H9 (cell line): ENCODE measurements at regions not wholly inside any gene's neighbourhood (a gene's known extent, or its start where the extent isn't known, plus 50 kb on each side); places are given as distances from the start of the nearest gene placed in this dataset.

Source experiments
- DNase-seq: peaks from one replicate; pipeline ENCODE4 v3.0.0-alpha.2; 2017
- H2AFZ ChIP-seq: one replicate; pipeline ENCODE4 v1.6.1; 2013; ENCODE audit warnings: mild to moderate bottlenecking, low read length, control low read depth, moderate library complexity
- H2AK5ac ChIP-seq: 2 replicates; pipeline ENCODE4 v1.6.1; 2013; ENCODE audit warnings: low read length, control low read depth, mixed read lengths; ENCODE audit not compliant: insufficient read length
- H2BK120ac ChIP-seq: one replicate; pipeline ENCODE4 v1.6.1; 2013; ENCODE audit warnings: low read depth, mild to moderate bottlenecking, low read length, control low read depth, inconsistent platforms; ENCODE audit not compliant: poor library complexity, severe bottlenecking
- H2BK12ac ChIP-seq: 2 replicates; pipeline ENCODE4 v1.6.1; 2013; ENCODE audit warnings: low read length, control low read depth, mixed read lengths, low read depth; ENCODE audit not compliant: insufficient read length
- H2BK15ac ChIP-seq: 2 replicates; pipeline ENCODE4 v1.6.1; 2013; ENCODE audit warnings: low read depth, low read length, control low read depth
- H2BK20ac ChIP-seq: one replicate; pipeline ENCODE4 v1.6.1; 2013; ENCODE audit warnings: low read depth, mild to moderate bottlenecking, low read length, control low read depth, inconsistent platforms; ENCODE audit not compliant: poor library complexity, severe bottlenecking
- H2BK5ac ChIP-seq: 2 replicates; pipeline ENCODE4 v1.6.1; 2013; ENCODE audit warnings: low read length, control low read depth, mixed read lengths; ENCODE audit not compliant: insufficient read length
- H3K14ac ChIP-seq: 2 replicates; pipeline ENCODE4 v1.6.1; 2013; ENCODE audit warnings: low read length, control low read depth; ENCODE audit not compliant: insufficient read depth
- H3K18ac ChIP-seq: 2 replicates; pipeline ENCODE4 v1.6.1; 2013; ENCODE audit warnings: low read depth, mild to moderate bottlenecking, mixed read lengths, low read length, control low read depth; ENCODE audit not compliant: insufficient read length
- H3K23ac ChIP-seq: 2 replicates; pipeline ENCODE4 v1.6.1; 2013; ENCODE audit warnings: low read length, control low read depth, mixed read lengths, low read depth; ENCODE audit not compliant: insufficient read length
- H3K23me2 ChIP-seq: 2 replicates; pipeline ENCODE4 v1.6.1; 2013; ENCODE audit warnings: low read depth, mild to moderate bottlenecking, mixed read lengths, low read length, control low read depth; ENCODE audit not compliant: insufficient read length, poor library complexity, severe bottlenecking
- H3K27ac ChIP-seq: 2 replicates; pipeline ENCODE4 v1.5.1; 2013; ENCODE audit warnings: low read length, control low read depth, mixed read lengths, low read depth; ENCODE audit not compliant: insufficient read length
- H3K27me3 ChIP-seq: 2 replicates; pipeline ENCODE4 v1.6.1; 2013; ENCODE audit warnings: low read length, control low read depth, inconsistent platforms; ENCODE audit not compliant: insufficient read depth
- H3K4ac ChIP-seq: 2 replicates; pipeline ENCODE4 v1.6.1; 2013; ENCODE audit warnings: low read depth, mild to moderate bottlenecking, control low read depth, inconsistent platforms, low read length, moderate library complexity
- H3K4me1 ChIP-seq: 2 replicates; pipeline ENCODE4 v1.6.1; 2013; ENCODE audit warnings: low read length, control low read depth, inconsistent platforms; ENCODE audit not compliant: insufficient read depth
- H3K4me2 ChIP-seq: 2 replicates; pipeline ENCODE4 v1.6.1; 2013; ENCODE audit warnings: low read length, control low read depth, mixed read lengths; ENCODE audit not compliant: insufficient read length, insufficient read depth
- H3K56ac ChIP-seq: 2 replicates; pipeline ENCODE4 v1.6.1; 2013; ENCODE audit warnings: low read depth, mild to moderate bottlenecking, mixed read lengths, low read length, control low read depth; ENCODE audit not compliant: insufficient read length
- H3K79me1 ChIP-seq: 2 replicates; pipeline ENCODE4 v1.6.1; 2013; ENCODE audit warnings: low read depth, mild to moderate bottlenecking, moderate library complexity, low read length, control low read depth, inconsistent platforms; ENCODE audit not compliant: insufficient read depth, poor library complexity, severe bottlenecking
- H3K79me2 ChIP-seq: 2 replicates; pipeline ENCODE4 v1.6.1; 2013; ENCODE audit warnings: low read length, control low read depth, inconsistent platforms; ENCODE audit not compliant: insufficient read depth
- H3K9ac ChIP-seq: 2 replicates; pipeline ENCODE4 v1.6.1; 2013; ENCODE audit warnings: low read length, control low read depth, mixed read lengths; ENCODE audit not compliant: insufficient read length; ENCODE audit errors: extremely low read depth
- H3K9me3 ChIP-seq: one replicate; pipeline ENCODE4 v1.6.1; 2013; ENCODE audit warnings: low read depth, low read length, inconsistent platforms; ENCODE audit not compliant: control insufficient read depth
- H3T11ph ChIP-seq: one replicate; pipeline ENCODE4 v1.6.1; 2013; ENCODE audit warnings: mild to moderate bottlenecking, low read length, control low read depth, inconsistent platforms
- H4K20me1 ChIP-seq: one replicate; pipeline ENCODE4 v1.6.1; 2013; ENCODE audit not compliant: control insufficient read depth, insufficient read length, insufficient read depth
- H4K5ac ChIP-seq: 2 replicates; pipeline ENCODE4 v1.6.1; 2013; ENCODE audit warnings: low read depth, mild to moderate bottlenecking, mixed read lengths, low read length, control low read depth; ENCODE audit not compliant: insufficient read length
- H4K8ac ChIP-seq: replicated peaks from 2 replicates; pipeline ENCODE4 v1.6.1; 2013; ENCODE audit warnings: low read length, control low read depth, mixed read lengths, low read depth; ENCODE audit not compliant: insufficient read length
- H4K91ac ChIP-seq: 2 replicates; pipeline ENCODE4 v1.6.1; 2013; ENCODE audit warnings: low read depth, mild to moderate bottlenecking, moderate library complexity, mixed read lengths, low read length, control low read depth; ENCODE audit not compliant: insufficient read length
- H3K27ac Mint-ChIP-seq, 3 experiments: 2 replicates in 2 of 3; 3 replicates in 1 of 3; pipeline ENCODE4 v1.8.0; 2020 to 2021; ENCODE audit warnings: mixed read lengths in 3 of 3, mild to moderate bottlenecking in 1 of 3, moderate library complexity in 1 of 3
- H3K27me3 Mint-ChIP-seq: 2 replicates; pipeline ENCODE4 v1.8.0; 2021; ENCODE audit warnings: low read depth, mild to moderate bottlenecking, moderate library complexity, mixed read lengths
- H3K36me3 Mint-ChIP-seq, 3 experiments: 2 replicates in 2 of 3; 3 replicates in 1 of 3; pipeline ENCODE4 v1.8.0; 2020 to 2021; ENCODE audit warnings: low read depth in 3 of 3, mixed read lengths in 3 of 3; ENCODE audit not compliant: insufficient read depth in 1 of 3
- H3K4me1 Mint-ChIP-seq, 2 experiments: 2 replicates each; pipeline ENCODE4 v1.8.0; 2020; ENCODE audit warnings: mixed read lengths in 2 of 2
- H3K4me3 Mint-ChIP-seq, 2 experiments: 2 replicates in 1 of 2; 3 replicates in 1 of 2; pipeline ENCODE4 v1.8.0; 2020 to 2021; ENCODE audit warnings: mild to moderate bottlenecking in 2 of 2, mixed read lengths in 2 of 2, moderate library complexity in 1 of 2
- H3K9me3 Mint-ChIP-seq, 2 experiments: 2 replicates in 1 of 2; 3 replicates in 1 of 2; pipeline ENCODE4 v1.8.0; 2020; ENCODE audit warnings: mild to moderate bottlenecking in 2 of 2, mixed read lengths in 2 of 2, moderate library complexity in 1 of 2
- CTCF ChIP-seq: fragments of 200-600 bp; sonication (generic); conservative IDR thresholded peaks from 3 replicates; pipeline ENCODE4 v1.8.0; 2021; ENCODE audit warnings: antibody characterized with exemption, mild to moderate bottlenecking
- WGBS: extraction: QIAGEN DNeasy Blood & Tissue Kit; methylation state at CpG from one replicate; pipeline ENCODE4 v1.1.7; 2013; ENCODE audit warnings: missing lambda C conversion rate, low lambda C conversion rate, mixed read lengths; ENCODE audit not compliant: insufficient read length; ENCODE audit errors: extremely low coverage; 5-methylcytosine and 5-hydroxymethylcytosine counted together

DNA sequence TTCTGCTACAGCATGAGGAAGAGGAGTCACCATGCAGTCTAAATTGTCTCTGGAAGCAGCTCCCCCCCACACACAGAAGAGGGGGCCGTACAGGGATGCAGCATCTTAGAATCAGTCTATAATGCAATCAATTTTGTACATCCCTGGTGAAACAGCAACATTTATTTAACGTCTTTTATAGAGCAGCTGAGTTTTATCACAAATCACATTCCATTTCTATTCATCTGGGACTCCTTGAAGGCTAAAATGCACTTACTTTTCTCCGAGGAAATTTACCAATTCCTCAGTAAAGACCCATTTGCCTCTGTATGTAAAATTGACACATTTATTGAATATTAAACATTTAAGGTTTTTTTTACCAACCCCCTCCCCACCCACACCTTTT is 193.9 kb downstream of the PHETA1 start:
- Histone ChIP-seq H3K4me2 (no peak overlapping the region), H3K18ac (no peak overlapping the region), H3K9me3 (no peaks in the 10 kb centered on the region), H3T11ph (no peak overlapping the region), H3K56ac (no peak overlapping the region), H3K27me3 (no peaks in the 10 kb centered on the region), H3K4ac (no peak overlapping the region), H3K79me1 (no peaks in the 10 kb centered on the region), H4K5ac (no peak overlapping the region), H3K9ac (no peak overlapping the region), H2BK5ac (no peak overlapping the region), H2BK20ac (no peak overlapping the region), H2BK12ac (no peak overlapping the region), H2BK15ac (no peak overlapping the region), H3K27ac (no peak overlapping the region), H3K23ac (no peak overlapping the region), H3K14ac (no peak overlapping the region), H4K91ac (no peak overlapping the region), H3K79me2 (0 out of 2 replicates have a peak, but pooled peaks cover 2% of the 10 kb centered on the region), H2BK120ac (no peak overlapping the region), H2AFZ (no peak overlapping the region), H2AK5ac (no peak overlapping the region), H3K4me1 (no peaks in the 10 kb centered on the region), H4K8ac (no peak overlapping the region), H4K20me1 (peaks cover 1% of the 10 kb centered on the region), H3K23me2 (no peaks in the 10 kb centered on the region)
- no peak for TF ChIP-seq CTCF
- no peaks in the 10 kb centered on the region for H3K36me3 Mint-ChIP-seq
- DNase-seq: no peak
- no peak overlapping the region for H3K27ac Mint-ChIP-seq
- no CpG with 5 or more reads among the region's 3 CpGs for WGBS
- peaks cover under 1 to 3% of the 10 kb centered on the region in 2 experiments; a peak in 3 of 4 replicates for H3K4me1 Mint-ChIP-seq
- no peaks in the 10 kb centered on the region for H3K27me3 Mint-ChIP-seq
- H3K9me3 Mint-ChIP-seq: no peaks in the 10 kb centered on the region
- H3K4me3 Mint-ChIP-seq: no peak overlapping the region
